SU-DHL-6 (cell line): ENCODE measurements at regions not wholly inside any gene's neighbourhood (a gene's known extent, or its start where the extent isn't known, plus 50 kb on each side); places are given as distances from the start of the nearest gene placed in this dataset.

Source experiments
- H2AFZ ChIP-seq: fragments of 200-600 bp; sonication (generic); 2 replicates; pipeline ENCODE4 v1.6.1; 2014; ENCODE audit warnings: low read depth, mild to moderate bottlenecking, moderate library complexity, mixed read lengths, antibody characterized with exemption, low read length; ENCODE audit not compliant: severe bottlenecking
- H3F3A ChIP-seq: fragments of 200-600 bp; shearing (Covaris generic); 2 replicates; pipeline ENCODE4 v1.6.0; 2016; ENCODE audit warnings: antibody characterized with exemption, mild to moderate bottlenecking; ENCODE audit not compliant: insufficient read depth
- H3K27ac ChIP-seq: fragments of 200-600 bp; sonication (generic); 2 replicates; pipeline ENCODE4 v1.5.1; 2016; ENCODE audit warnings: low read depth, mild to moderate bottlenecking, low read length, moderate library complexity, mixed read lengths
- H3K27me3 ChIP-seq: fragments of 200-600 bp; sonication (generic), shearing (Covaris generic); 2 replicates; pipeline ENCODE4 v1.6.0; 2014; ENCODE audit warnings: mild to moderate bottlenecking, low read length
- H3K36me3 ChIP-seq: fragments of 200-600 bp; sonication (generic); 2 replicates; pipeline ENCODE4 v1.6.1; 2014; ENCODE audit warnings: mild to moderate bottlenecking, low read length, mixed read lengths
- H3K4me2 ChIP-seq: fragments of 300-600, 200-600 bp; shearing (Covaris generic), sonication (generic); 2 replicates; pipeline ENCODE4 v1.6.0; 2014; ENCODE audit warnings: low read length, low read depth, mild to moderate bottlenecking; ENCODE audit not compliant: poor library complexity, severe bottlenecking
- H3K4me3 ChIP-seq: fragments of 200-600 bp; sonication (generic); 2 replicates; pipeline ENCODE4 v1.5.1; 2014; ENCODE audit warnings: antibody characterized with exemption, low read length, mild to moderate bottlenecking, mixed read lengths; ENCODE audit not compliant: insufficient read depth, poor library complexity, severe bottlenecking
- H3K79me2 ChIP-seq: fragments of 200-600 bp; sonication (generic); 2 replicates; pipeline ENCODE4 v1.6.1; 2014; ENCODE audit warnings: mild to moderate bottlenecking, low read length, moderate library complexity; ENCODE audit not compliant: insufficient read depth
- H3K9ac ChIP-seq: fragments of 200-600 bp; sonication (generic); 2 replicates; pipeline ENCODE4 v1.7.0; 2014; ENCODE audit warnings: mild to moderate bottlenecking, low read length
- H3K9me2 ChIP-seq: fragments of 200-600 bp; sonication (generic); replicated peaks from 2 replicates; pipeline ENCODE4 v1.6.1; 2014; ENCODE audit warnings: low read length; ENCODE audit not compliant: insufficient read depth
- H3K9me3 ChIP-seq: fragments of 200-600 bp; sonication (generic); 2 replicates; pipeline ENCODE4 v1.6.1; 2014; ENCODE audit warnings: low read length, mixed read lengths; ENCODE audit not compliant: insufficient read depth
- H4K20me1 ChIP-seq: fragments of 200-600 bp; sonication (generic); 2 replicates; pipeline ENCODE4 v1.6.1; 2014; ENCODE audit warnings: low read depth, mild to moderate bottlenecking, antibody characterized with exemption, low read length, moderate library complexity, mixed read lengths
- CTCF ChIP-seq: fragments of 200-600 bp; sonication (generic); IDR thresholded peaks from one replicate; pipeline ENCODE4 v1.5.1; 2017; ENCODE audit warnings: antibody characterized with exemption, mild to moderate bottlenecking, low read length, moderate library complexity; ENCODE audit not compliant: insufficient read depth, poor library complexity, severe bottlenecking
- EZH2phosphoT487 ChIP-seq: fragments of 200-600 bp; sonication (generic), shearing (Covaris generic); conservative IDR thresholded peaks from 2 replicates; pipeline ENCODE4 v1.6.1; 2018; ENCODE audit warnings: mild to moderate bottlenecking, antibody characterized with exemption, low read length, moderate library complexity, mixed read lengths

GRCh38 chr17:14749269-14749668 is 448.4 kb downstream of the HS3ST3B1 start:
- H3K27ac ChIP-seq = no peak overlapping the region
- no peaks in the 10 kb centered on the region for H3K9me3 ChIP-seq
- H3F3A ChIP-seq = no peaks in the 10 kb centered on the region
- H3K9ac ChIP-seq = no peak overlapping the region
- H3K36me3 ChIP-seq = no peaks in the 10 kb centered on the region
- no peaks in the 10 kb centered on the region for H4K20me1 ChIP-seq
- H3K4me2 ChIP-seq = no peak overlapping the region
- H3K9me2 ChIP-seq = no peaks in the 10 kb centered on the region
- TF ChIP-seq EZH2phosphoT487 (no peak), CTCF (no peak)
- H2AFZ ChIP-seq = no peak overlapping the region
- no peak overlapping the region for H3K4me3 ChIP-seq
- no peaks in the 10 kb centered on the region for H3K79me2 ChIP-seq
- H3K27me3 ChIP-seq = no peaks in the 10 kb centered on the region

- no peaks in the 10 kb centered on the region for H3K79me2 ChIP-seq
- H3K27ac ChIP-seq = no peak overlapping the region
- H3K9me2 ChIP-seq = no peaks in the 10 kb centered on the region
- H3K9ac ChIP-seq = no peak overlapping the region
- H3K4me3 ChIP-seq = no peak overlapping the region
- H3K4me2 ChIP-seq = no peak overlapping the region
- no peaks in the 10 kb centered on the region for H3K27me3 ChIP-seq
- no peaks in the 10 kb centered on the region for H3F3A ChIP-seq
- H2AFZ ChIP-seq = no peak overlapping the region
- TF ChIP-seq CTCF (no peak), EZH2phosphoT487 (no peak)
- H3K9me3 ChIP-seq = no peaks in the 10 kb centered on the region
- H3K36me3 ChIP-seq = no peaks in the 10 kb centered on the region
- H4K20me1 ChIP-seq = no peaks in the 10 kb centered on the region
These were observed 447.3 kb downstream of the HS3ST3B1 start for GRCh38 chr17:14748036-14748710.

GRCh38 chr17:14747603-14747950 is 446.7 kb downstream of the HS3ST3B1 start:
- Histone ChIP-seq H3F3A (no peaks in the 10 kb centered on the region), H3K4me2 (no peak overlapping the region), H3K4me3 (no peak overlapping the region), H3K27ac (no peak overlapping the region), H4K20me1 (no peaks in the 10 kb centered on the region), H3K36me3 (no peaks in the 10 kb centered on the region), H2AFZ (no peak overlapping the region), H3K9me2 (no peaks in the 10 kb centered on the region), H3K9ac (no peak overlapping the region), H3K9me3 (no peaks in the 10 kb centered on the region), H3K27me3 (no peaks in the 10 kb centered on the region), H3K79me2 (no peaks in the 10 kb centered on the region)
- TF ChIP-seq CTCF (no peak), EZH2phosphoT487 (no peak)
